ENCODE measurements at regions not wholly inside any gene's neighbourhood (a gene's known extent, or its start where the extent isn't known, plus 50 kb on each side); places are given as distances from the start of the nearest gene placed in this dataset.
"Not testable (repeated sequence)": the region's sequence is repeated elsewhere in the genome, so short reads cannot be mapped to it uniquely, and the experiment has no call there.

DNA sequence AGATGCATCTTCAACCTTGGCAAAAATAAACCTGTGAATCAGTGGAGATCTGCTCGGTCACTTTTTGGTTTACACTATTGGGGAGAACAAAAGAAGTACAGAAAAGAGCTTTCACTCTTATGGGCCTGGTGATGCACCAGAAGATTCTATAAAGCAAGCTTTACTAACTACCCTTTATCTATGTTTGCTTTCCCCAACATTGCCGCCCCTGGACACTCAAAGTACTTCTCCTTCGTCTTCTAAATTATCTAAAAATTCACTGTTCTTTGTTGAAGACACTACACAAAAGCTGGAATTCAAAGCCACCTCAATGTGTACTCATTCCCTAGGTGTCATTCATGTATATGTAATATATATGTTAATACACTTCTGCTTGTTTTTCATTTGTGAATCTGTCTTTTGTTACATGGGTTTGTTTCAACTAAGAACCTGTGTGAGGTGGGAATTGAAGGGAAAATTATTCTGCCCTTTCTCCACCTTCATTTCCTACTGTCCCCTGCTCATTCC, 97.9 kb upstream of the BTN3A2 start:
- DNase-seq (ENCODE audit: low spot score), result no peak

DNA sequence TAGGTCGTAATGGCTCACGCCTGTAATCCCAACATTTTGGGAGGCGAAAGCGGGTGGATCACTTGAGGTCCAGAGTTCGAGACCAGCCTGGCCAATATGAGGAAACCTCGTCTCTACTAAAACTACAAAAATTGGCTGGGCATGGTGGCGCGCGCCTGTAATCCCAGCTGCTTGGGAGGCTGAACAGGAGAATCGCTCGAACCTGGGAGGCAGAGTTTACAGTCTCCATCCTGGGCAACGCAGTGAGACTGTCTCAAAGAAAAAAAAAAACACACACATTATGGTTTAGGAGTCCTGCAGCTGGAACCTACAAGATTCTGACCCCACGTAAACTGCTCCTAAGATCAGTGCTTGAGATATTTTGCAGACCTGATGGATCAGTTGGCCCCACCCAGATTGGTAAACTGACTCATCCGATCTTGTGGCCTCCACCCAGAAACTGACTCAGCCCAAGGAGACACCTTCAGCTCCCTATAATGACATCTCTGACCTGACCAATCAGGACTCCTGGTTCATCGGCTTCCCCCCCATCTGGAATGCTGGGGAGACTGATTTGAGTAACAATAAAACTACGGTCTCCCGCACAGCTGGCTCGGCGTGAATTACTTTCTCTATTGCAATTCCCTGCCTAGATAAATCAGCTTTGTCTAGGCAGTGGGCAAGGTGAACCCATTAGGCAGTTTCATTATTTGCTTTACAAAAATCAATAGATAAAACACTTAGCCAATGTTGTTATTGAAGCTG, 96.2 kb upstream of the BTN3A2 start:
- DNase-seq (ENCODE audit: low spot score), result no peak

DNA sequence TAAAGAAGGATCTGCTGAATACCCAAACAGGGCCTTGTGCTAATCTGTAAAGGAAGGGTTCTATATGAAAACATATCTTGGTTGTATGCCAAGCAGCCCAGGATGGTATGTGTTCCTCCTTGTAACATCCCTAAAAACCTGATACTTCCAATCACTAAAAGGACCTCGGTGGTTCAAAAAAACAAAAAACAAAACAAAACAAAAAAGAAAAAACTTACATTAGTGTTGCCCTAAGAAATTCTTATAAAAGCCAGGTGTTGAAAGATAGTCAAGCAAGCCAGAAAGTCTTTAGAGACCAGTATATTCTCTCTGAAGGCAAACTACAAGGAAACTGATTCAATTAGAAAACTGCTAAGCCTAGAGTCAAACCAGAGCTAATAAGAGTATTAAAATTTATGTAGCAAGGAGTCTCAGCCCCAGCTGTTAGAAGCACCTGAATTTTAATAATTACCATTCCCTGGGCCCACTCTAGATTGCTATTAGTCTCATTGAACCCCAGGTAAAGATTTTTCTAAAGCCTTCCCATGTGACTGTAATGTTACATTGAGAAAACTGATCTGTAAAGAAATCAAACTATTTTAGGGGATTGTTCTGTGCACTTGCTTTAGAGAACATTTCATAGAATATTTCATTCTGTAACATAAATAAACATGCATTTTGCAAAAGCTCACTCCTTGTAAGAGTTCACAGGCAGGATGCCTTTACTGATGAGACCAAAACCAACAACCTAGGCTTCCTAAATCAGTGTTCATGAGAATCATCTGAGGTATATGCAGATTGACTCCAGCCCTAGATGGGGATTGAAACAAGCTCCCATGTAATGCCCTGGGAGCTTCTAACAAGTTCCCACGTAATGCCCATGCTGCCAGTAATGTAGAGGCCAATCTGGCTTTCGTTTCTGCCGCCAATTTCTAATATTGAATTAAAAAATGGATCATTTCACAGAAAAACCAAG, 95.2 kb upstream of the BTN3A2 start:
- DNase-seq (ENCODE audit: low spot score), result no peak

DNA sequence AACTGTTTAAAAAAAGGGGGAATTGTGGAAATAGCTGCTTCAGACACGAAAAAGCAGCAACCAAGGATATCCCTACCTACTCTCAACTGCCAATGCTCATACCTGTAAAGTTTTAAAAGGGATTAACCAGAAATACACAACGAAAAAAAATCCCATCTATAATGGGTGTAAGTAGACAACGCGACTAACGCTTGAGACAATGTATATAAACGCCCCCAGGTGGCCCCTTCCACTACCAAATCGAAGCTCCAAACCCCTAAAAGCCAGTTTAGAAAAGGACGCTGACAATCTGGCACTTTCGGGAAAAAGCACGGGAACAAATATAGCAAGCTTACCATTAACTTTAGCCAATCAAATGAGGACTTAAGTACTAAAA, 94.5 kb upstream of the BTN3A2 start:
- DNase-seq (ENCODE audit: low spot score), result no peak

DNA sequence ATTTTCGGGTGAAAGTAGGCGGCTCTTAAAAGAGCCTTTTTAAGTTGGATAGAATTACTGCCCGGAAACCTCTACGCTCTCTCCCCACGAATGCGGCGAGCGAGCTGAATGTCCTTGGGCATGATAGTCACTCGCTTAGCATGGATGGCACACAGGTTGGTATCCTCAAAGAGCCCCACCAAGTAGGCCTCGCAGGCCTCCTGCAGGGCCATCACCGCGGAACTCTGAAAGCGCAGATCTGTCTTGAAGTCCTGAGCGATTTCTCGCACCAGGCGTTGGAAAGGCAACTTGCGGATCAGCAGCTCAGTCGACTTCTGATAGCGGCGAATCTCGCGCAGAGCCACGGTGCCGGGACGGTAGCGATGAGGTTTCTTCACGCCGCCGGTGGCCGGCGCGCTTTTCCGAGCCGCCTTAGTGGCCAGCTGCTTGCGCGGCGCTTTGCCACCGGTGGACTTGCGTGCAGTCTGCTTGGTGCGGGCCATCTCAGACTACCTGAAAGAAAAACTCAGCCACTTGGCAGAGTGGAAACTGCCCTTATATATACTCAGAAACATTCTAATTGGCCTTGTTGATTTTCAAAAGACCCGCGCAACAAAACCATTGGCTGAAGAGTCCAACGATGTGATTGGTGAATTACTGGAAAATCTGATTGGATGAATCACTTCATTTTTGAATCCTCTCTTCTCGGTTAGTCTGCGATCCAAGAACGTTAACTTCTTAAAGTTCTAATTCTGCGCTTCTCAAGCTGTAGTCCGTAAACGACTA, 93.9 kb upstream of the BTN3A2 start:
- no peak for DNase-seq (ENCODE audit: low spot score)

DNA sequence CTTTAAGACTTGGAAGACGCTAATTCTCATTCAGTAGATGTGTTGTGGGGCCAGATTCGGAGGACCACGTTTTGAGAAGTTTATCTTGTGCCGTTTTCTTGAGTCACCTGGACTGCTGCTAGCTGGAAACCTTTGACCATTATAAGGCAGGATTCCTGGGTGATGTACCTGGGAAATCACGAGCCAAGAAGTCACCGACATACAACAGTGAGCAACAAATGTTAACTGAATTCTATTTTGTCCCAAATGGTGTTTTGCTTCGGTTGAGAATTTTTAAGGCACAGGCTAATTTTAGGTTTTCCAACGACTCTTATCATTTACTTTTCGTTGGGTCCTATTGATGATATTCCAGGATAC, 93.4 kb upstream of the BTN3A2 start:
- DNase-seq (ENCODE audit: low spot score), result no peak

DNA sequence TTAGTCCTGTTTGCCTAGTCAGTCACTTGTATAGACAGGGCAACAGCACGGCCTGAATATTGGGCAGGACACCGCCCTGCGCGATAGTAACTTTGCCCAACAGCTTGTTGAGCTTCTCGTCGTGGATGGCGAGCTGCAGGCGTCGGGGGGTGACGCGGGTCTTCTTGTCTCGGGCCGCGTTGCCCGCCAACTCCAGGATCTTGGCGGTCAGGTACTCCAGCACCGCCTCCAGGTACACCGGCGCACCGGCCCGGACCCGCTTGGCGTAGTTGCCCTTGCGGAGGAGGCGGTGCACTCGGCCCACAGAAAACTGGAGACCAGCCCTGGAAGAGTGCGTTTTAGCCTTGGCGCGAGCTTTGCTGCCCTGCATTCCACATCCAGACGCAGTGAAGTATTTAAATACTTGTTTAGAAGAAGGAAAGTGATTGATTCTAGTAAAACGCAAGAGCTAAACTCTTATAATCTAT, 92.8 kb upstream of the BTN3A2 start:
- no peak for DNase-seq (ENCODE audit: low spot score)

DNA sequence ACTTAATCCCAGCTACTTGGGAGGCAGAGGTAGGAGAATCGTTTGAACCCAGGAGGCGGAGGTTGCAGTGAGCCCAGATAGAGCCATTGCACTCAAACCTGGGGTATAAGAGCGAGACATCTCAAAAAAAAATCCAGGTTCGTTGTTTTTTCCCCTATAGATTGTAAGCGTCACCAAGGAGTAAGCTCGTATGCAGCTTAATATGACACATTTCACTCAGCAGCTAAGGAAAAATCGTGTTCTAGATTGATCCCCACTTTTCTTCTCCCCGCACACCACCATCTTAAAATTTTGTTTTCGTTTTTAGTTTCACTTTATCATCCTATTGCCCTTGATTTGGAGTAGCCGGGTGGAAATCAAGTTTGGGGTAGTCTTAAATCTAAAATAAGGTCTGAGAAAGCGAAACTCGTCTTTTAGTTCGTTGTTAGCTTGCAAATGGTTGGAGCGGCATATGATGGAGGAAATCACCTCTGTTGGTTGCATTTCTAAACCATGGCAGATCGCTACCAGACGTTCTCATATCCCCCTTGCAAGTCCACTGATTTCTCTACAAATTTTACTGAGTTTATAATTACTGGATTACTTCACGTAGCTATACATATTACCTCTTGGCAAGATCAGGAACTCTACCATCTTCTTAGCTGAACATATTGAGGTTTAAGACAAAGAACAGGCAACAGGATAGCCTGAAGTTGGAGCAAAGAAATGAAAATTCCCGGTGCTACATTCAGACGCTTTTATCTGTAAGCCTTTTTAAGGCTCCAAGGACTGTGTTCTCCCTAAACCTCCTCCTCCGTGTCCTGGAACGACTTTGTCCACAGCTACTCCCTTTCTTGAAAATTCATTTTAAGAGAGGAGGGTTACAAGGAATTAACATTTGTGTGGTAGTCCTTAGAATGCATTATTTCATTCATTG, 91.1 kb upstream of the BTN3A2 start:
- no peak for DNase-seq (ENCODE audit: low spot score)

DNA sequence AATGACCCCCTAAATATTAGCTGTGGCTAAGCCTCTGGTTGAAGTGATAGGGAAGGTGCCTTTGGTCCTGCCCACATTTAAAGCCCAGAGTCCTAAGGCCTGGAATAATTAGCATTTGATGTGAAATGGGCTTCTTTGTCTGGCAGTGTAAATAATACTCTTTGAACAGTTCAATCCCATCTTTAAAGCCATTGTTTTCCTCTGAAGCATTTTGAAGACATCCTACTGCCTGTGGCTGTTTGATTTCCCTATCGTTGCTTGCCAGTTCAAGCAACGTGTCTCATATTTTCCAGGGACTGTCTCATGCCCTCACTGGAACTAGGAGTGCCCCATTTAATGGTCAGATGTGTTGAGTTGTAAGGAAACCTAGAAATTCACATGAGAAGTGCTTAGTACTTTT, 89.3 kb upstream of the BTN3A2 start:
- DNase-seq (ENCODE audit: low spot score), result no peak

DNA sequence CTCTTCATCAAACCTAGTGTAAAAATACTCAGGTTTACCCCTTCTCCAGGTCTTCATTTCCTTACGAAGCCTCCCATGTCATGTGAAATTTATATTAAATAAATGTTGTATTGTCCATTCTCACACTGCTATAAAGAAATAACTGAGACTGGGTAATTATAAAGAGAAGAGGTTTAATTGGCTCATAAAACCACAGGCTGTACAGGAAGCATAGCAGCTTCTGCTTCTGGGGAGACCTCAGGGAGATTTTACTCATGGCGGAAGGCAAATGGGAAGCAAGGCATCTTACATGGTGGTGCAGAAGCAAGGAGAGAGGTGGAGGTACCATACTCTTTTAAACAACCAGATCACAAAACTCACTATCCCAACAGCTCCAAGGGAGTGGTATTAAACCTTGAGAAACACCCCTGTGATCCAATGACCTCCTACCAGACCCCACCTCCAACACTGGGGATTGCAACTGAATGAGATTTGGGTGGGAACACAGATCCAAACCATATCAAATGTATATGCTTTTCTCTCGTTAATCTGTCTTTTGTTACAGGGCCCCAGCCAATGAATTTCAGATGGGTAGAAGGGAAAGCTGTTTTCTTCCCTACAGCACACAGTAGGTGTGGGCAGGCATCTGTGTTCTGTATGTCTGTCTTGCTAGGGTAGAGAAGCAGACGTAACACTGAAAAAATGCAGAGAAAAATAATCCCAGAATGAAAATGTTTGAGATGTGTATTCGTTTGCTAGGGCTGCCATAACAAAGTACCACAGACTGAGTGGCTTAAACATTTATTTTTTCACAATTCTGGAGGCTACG, 88.0 kb upstream of the BTN3A2 start:
- DNase-seq (ENCODE audit: low spot score), result no peak

DNA sequence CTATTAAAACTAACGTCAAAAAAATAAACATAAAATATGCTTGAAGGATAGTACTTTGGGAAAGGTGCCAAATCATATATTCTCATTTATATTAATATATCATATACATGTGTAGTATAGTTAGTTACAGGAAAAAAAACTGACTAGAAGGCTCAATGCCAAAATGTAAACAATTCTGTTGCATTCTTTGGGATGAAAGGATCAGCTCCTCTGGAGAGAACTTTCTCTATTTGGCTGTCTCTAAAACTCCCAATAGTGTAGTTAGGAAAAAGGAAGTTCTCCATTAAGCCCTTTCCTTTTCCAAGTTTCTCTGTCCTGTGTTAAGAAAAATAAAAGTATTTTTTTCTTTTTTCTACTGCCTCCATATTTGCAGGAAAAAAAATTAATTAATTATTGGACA, 86.5 kb upstream of the BTN3A2 start:
- DNase-seq (ENCODE audit: low spot score), result no peak

DNA sequence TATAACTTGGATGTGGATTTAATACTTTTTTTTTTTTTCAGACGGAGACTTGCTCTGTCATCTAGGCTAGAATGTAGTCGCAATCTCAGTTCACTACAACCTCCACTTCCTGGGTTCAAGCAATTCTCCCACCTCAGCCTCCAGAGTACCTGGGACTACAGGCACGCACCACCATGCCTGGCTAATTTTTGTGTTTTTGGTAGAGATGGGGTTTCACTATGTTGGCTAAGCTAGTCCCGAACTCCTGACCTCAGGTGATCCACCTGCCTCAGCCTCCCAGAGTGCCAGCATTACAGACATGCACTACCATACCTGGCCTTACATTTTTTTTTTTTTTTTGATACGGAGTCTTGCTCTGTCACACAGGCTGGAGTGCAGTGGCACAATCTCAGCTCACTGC, 85.6 kb upstream of the BTN3A2 start:
- not testable (repeated sequence) for DNase-seq (ENCODE audit: low spot score)

DNA sequence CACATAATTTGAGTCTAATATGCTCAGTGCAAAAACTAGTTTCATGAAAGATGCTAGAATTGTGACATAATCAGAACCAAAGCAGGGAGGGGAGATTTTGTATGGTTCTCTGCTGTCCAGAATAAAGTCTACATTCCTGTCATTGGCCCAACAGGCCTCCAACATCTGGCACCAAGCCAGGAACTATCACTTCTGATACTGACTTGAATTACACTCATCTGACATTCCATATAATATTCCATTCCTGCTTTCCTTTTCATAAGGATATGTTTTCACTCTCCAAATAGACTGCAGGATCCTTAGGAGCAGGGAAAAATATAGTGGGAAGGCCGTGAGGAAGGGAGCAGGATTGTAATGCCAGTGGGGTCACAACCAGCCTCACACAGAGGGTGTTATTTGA, 84.6 kb upstream of the BTN3A2 start:
- no peak for DNase-seq (ENCODE audit: low spot score)

DNA sequence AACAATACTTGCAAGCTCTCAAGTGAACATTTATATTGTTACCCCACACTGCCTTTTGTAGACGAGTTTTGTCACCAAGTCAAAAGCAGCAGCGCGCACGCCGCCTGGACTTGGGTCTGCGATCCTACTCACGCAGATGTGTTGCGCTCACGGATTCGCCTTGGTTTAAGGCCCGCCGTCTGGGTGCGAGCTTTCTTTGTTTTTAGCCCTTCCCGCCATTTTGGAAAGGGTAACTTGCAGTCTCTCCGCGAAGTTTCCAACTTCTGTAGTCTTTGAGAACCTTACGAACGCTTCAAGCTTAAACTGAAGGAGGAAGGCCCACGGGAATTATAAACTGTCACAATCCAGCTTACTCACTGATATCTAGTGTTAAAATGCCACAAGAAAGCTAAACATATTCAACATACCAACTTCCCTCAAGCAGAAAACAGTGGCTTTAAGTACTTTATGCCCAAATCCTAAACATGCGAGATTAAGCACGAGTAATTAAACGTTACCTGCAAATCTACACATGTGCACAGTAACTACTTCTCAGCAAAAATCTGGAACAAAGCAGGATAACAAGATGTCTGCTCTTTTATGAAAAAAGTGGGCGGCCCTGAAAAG, 80.4 kb upstream of the BTN3A2 start:
- no peak for DNase-seq (ENCODE audit: low spot score)

DNA sequence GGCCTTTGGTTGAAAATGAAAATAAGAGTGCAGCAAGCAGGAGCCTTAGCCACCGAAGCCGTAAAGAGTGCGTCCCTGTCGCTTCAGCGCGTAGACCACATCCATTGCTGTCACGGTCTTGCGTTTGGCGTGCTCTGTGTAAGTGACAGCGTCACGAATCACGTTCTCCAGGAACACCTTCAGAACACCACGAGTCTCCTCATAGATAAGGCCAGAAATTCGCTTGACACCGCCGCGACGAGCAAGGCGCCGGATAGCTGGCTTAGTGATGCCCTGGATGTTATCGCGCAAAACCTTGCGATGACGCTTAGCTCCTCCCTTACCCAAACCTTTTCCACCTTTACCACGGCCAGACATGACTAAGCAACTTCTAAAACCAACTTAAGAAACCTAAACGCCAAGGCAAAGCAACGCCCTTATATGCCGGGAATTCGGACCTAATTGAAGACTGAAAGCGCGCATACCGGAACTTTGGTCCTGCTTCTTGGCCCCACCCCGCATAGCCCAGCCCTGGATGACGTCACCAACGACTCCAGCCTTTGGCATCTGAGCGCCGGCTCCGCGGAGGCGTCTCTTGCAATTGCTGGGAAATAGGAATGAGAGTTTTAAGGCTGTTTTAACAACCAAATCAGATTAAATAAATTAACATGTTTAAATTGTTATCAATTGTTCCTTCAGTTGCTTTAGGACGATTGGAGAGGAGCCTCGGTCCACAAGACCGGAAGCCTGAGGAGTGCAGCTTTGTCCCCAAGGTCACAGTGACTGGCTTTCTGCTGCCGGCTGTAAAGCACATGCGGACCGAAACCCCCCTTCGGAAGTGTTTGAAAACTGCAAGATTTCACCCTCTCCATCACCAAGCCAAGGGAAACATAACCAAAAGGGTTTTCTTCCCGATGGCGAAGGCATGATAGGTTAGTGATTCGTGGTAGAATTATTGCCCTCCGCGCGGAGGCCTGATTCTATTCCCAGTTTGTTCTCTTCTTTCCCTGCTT, 79.6 kb upstream of the BTN3A2 start:
- DNase-seq (ENCODE audit: low spot score), result peak; percentile 42

DNA sequence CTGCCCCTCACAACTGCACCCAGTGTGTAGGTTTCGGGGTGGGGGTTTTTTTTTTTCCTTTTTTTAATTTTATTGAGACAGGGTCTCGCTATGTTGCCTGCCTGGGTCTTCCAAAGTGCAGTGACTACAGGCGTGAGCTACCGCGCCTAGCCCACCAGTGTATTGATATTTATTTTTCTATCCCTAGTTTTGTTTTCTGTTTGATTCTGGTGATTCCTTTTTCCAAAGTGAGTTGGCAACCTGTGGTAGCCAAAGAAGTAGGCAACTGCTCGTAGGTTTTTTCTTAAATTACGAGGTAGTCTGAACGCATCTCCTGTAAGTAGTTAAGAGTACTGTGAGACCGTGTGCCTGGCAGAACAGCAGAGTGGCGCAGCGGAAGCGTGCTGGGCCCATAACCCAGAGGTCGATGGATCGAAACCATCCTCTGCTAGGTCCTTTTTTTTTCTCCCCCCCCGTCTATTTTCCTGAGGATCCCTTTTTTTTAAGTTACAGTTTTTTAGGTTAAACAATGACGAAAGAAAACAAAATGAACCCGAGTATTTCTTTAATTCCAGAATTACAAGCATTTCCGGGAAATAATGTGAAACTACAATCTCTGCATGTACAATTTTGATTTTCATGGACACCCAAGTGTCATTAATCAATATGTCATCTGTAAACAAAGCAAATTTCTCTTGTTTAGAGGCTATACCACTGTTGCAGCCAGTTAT, 78.7 kb upstream of the BTN3A2 start:
- DNase-seq (ENCODE audit: low spot score), result no peak

DNA sequence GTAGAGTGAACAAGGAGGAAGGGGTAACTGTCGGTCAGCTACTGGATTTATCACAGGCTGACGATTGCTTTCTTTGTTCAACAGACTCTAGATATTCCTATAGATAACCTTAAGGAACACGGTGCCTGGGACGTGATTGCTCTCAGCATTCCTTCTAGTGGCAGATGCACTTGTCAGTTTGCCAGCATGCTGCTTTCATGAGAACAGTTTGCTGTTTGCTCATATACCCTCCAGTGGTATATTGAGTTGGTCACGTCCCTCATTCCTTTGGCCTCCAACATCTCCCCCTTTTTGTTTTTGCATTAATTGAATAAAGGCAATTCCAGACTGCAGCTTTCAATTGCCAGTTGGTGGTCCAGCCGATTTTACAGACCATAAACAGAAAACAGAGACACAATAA, 76.8 kb upstream of the BTN3A2 start:
- DNase-seq (ENCODE audit: low spot score), result no peak

DNA sequence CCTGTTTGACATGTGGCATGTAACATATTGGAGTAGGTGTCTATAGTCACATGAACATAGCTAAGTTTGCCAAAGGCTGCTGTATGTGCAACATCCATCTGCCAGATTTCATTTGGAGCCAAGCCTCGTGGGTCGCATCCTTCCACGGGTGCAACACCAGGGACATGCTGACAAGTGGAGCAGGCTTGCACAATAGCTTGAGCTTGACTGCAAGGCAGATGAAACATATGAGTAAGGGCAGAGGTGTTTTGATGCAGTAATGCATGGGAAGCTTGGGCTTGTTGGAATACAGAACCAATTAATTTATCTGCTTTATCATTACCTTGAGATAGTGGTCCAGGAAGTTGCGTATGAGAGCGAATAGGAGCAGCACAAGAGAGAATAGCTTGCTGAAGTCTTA, 74.1 kb upstream of the BTN3A2 start:
- no peak for DNase-seq (ENCODE audit: low spot score)

Data from HuH-7.5 (cell line).